GM23248 (cell line): ENCODE measurements at regions not wholly inside any gene's neighbourhood (a gene's known extent, or its start where the extent isn't known, plus 50 kb on each side); places are given as distances from the start of the nearest gene placed in this dataset.

Source experiments
- DNase-seq: peaks from one replicate; pipeline ENCODE4 v3.0.0-alpha.2; 2015
- H2AFZ ChIP-seq: fragments of 200-600 bp; sonication (generic); 2 replicates; pipeline ENCODE4 v1.6.1; 2016; ENCODE audit warnings: antibody characterized with exemption
- H3F3A ChIP-seq: fragments of 200-600 bp; sonication (generic); 2 replicates; pipeline ENCODE4 v1.6.1; 2016; ENCODE audit warnings: mild to moderate bottlenecking, antibody characterized with exemption, mixed run types; ENCODE audit not compliant: insufficient read depth
- H3K27ac ChIP-seq: fragments of 200-600 bp; sonication (generic); 2 replicates; pipeline ENCODE4 v1.5.1; 2016; ENCODE audit warnings: mild to moderate bottlenecking
- H3K27me3 ChIP-seq: fragments of 200-600 bp; sonication (generic); replicated peaks from 2 replicates; pipeline ENCODE4 v1.6.1; 2016; ENCODE audit warnings: mild to moderate bottlenecking; ENCODE audit not compliant: insufficient read depth
- H3K36me3 ChIP-seq: fragments of 200-600 bp; sonication (generic); 2 replicates; pipeline ENCODE4 v1.6.1; 2016; ENCODE audit warnings: low read depth, mild to moderate bottlenecking
- H3K4me1 ChIP-seq: fragments of 200-600 bp; sonication (generic); 2 replicates; pipeline ENCODE4 v1.6.1; 2016; ENCODE audit warnings: mild to moderate bottlenecking; ENCODE audit not compliant: insufficient read depth
- H3K4me2 ChIP-seq: fragments of 200-600 bp; sonication (generic); one replicate; pipeline ENCODE4 v1.6.1; 2016; ENCODE audit warnings: mild to moderate bottlenecking; ENCODE audit not compliant: unreplicated experiment
- H3K4me3 ChIP-seq: fragments of 200-600 bp; sonication (generic); 2 replicates; pipeline ENCODE4 v1.5.1; 2016; ENCODE audit warnings: mild to moderate bottlenecking
- H3K79me2 ChIP-seq: fragments of 200-600 bp; sonication (generic); 2 replicates; pipeline ENCODE4 v1.6.1; 2016; ENCODE audit warnings: mild to moderate bottlenecking; ENCODE audit not compliant: insufficient read depth
- H3K9ac ChIP-seq: fragments of 200-600 bp; sonication (generic); 2 replicates; pipeline ENCODE4 v1.6.1; 2016; ENCODE audit warnings: mild to moderate bottlenecking
- H3K9me2 ChIP-seq: fragments of 200-600 bp; sonication (generic); 2 replicates; pipeline ENCODE4 v1.6.1; 2016; ENCODE audit warnings: mixed run types, mild to moderate bottlenecking, moderate library complexity; ENCODE audit not compliant: insufficient read depth
- H3K9me3 ChIP-seq: fragments of 200-600 bp; sonication (generic); one replicate; pipeline ENCODE4 v1.6.1; 2017; ENCODE audit warnings: low read depth
- H4K20me1 ChIP-seq: fragments of 200-600 bp; sonication (generic); 2 replicates; pipeline ENCODE4 v1.6.0; 2016; ENCODE audit not compliant: insufficient read depth
- EZH2 ChIP-seq: fragments of 200-600 bp; sonication (generic); IDR thresholded peaks from 2 replicates; pipeline ENCODE4 v1.6.1; 2018; ENCODE audit warnings: antibody characterized with exemption, mild to moderate bottlenecking; ENCODE audit not compliant: insufficient read depth, poor library complexity, severe bottlenecking
- EZH2phosphoT487 ChIP-seq: fragments of 200-600 bp; sonication (generic); IDR thresholded peaks from 2 replicates; pipeline ENCODE4 v1.6.1; 2018; ENCODE audit warnings: antibody characterized with exemption, moderate library complexity, mild to moderate bottlenecking, low read depth; ENCODE audit not compliant: insufficient read depth
- whole genome bisulfite sequencing, 2 experiments: methylation state at CpG; one replicate each; pipeline ENCODE4 v1.1.6; 2015 to 2017; ENCODE audit warnings: low lambda C conversion rate in 2 of 2, low coverage in 1 of 2; ENCODE audit errors: missing lambda C conversion rate in 2 of 2; 5-methylcytosine and 5-hydroxymethylcytosine counted together
- in situ Hi-C: fragments of 300-500 bp; cut with MboI; formaldehyde crosslinking; loops from 2 replicates; pipeline ENCODE4 v1.15.0; 2020

- no peak for DNase-seq
- Histone ChIP-seq H3F3A (peaks cover 25% of the 10 kb centered on the region), H3K4me2 (no peak overlapping the region), H3K9me3 (no peaks in the 10 kb centered on the region), H4K20me1 (no peaks in the 10 kb centered on the region), H3K9ac (no peak overlapping the region), H3K9me2 (no peaks in the 10 kb centered on the region), H3K27me3 (no peaks in the 10 kb centered on the region), H2AFZ (no peak overlapping the region), H3K4me1 (peaks cover 23% of the 10 kb centered on the region), H3K27ac (no peak overlapping the region), H3K36me3 (no peaks in the 10 kb centered on the region), H3K79me2 (no peaks in the 10 kb centered on the region), H3K4me3 (no peak overlapping the region)
- no peak for TF ChIP-seq EZH2phosphoT487
- in situ Hi-C loops = no loop called here
Observed at GRCh38 chr13:32882691-32883090, 133.5 kb upstream of the KL start.

DNA sequence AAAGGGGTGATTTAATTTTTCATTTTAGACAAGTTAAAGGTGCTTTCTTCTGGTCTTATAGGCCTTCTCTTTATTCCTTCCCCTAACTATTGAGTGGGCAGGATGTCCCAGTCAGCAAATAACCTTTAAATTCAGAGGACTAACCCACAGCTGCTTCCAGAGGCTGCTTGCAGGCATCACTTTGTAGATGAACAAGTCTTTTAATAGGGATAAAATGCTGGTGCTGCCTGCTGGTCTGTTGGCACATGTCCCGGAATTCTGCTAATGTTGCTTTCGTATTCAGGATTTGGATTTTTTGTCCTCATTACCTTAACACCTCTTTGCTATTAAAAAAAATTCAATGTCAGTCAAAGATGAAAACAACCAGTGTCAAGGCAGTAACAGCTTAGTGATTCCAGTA, 132.7 kb upstream of the KL start:
- Histone ChIP-seq H3K27me3 (no peaks in the 10 kb centered on the region), H4K20me1 (no peaks in the 10 kb centered on the region), H3K9me3 (no peaks in the 10 kb centered on the region), H3K4me1 (peaks cover 19% of the 10 kb centered on the region), H3K79me2 (no peaks in the 10 kb centered on the region), H3K4me2 (no peak overlapping the region), H3K36me3 (no peaks in the 10 kb centered on the region), H3K27ac (no peak overlapping the region), H3F3A (peaks cover 25% of the 10 kb centered on the region), H3K9ac (no peak overlapping the region), H3K4me3 (no peak overlapping the region), H2AFZ (no peak overlapping the region), H3K9me2 (no peaks in the 10 kb centered on the region)
- in situ Hi-C loops = no loop called here
- 11 to 12% methylated on average over 2 of the region's 2 CpGs for WGBS, 2 experiments
- TF ChIP-seq EZH2 = no peak
- peak; percentile 57 for DNase-seq

- H4K20me1 ChIP-seq = no peaks in the 10 kb centered on the region
- in situ Hi-C loops = no loop called here
- H3K4me2 ChIP-seq = no peak overlapping the region
- H3K4me3 ChIP-seq = no peak overlapping the region
- DNase-seq = no peak
- H3K9ac ChIP-seq = no peak overlapping the region
- no peaks in the 10 kb centered on the region for H3K27me3 ChIP-seq
- no peaks in the 10 kb centered on the region for H3K36me3 ChIP-seq
- H3K9me2 ChIP-seq = no peaks in the 10 kb centered on the region
- peaks cover 4% of the 10 kb centered on the region; the same call in 1 of the 2 replicates for H3F3A ChIP-seq
- H3K79me2 ChIP-seq = no peaks in the 10 kb centered on the region
- WGBS, 2 experiments = 86% methylated on average over 3 of the region's 3 CpGs
- H3K27ac ChIP-seq = no peak overlapping the region
- no peak overlapping the region for H2AFZ ChIP-seq
- TF ChIP-seq EZH2phosphoT487 = no peak
- TF ChIP-seq EZH2 = no peak
- H3K4me1 ChIP-seq = peaks cover 10% of the 10 kb centered on the region; the same call in 1 of the 2 replicates
- no peaks in the 10 kb centered on the region for H3K9me3 ChIP-seq
Observed at GRCh38 chr13:32887617-32888016, 128.6 kb upstream of the KL start.

- no peak for TF ChIP-seq EZH2phosphoT487
- no peak for TF ChIP-seq EZH2
- peaks cover 23% of the 10 kb centered on the region for H3K4me1 ChIP-seq
- no peak overlapping the region for H3K9ac ChIP-seq
- 54% methylated on average over 6 of the region's 6 CpGs for WGBS, 2 experiments
- no peak overlapping the region for H3K27ac ChIP-seq
- H3K9me2 ChIP-seq = no peaks in the 10 kb centered on the region
- peaks cover 20% of the 10 kb centered on the region for H3F3A ChIP-seq
- peak; percentile 80 for DNase-seq
- no peak overlapping the region for H3K4me3 ChIP-seq
- no peaks in the 10 kb centered on the region for H4K20me1 ChIP-seq
- H3K79me2 ChIP-seq = no peaks in the 10 kb centered on the region
- H3K27me3 ChIP-seq = no peaks in the 10 kb centered on the region
- no peak overlapping the region for H2AFZ ChIP-seq
- H3K9me3 ChIP-seq = no peaks in the 10 kb centered on the region
- in situ Hi-C loops = no loop called here
- no peaks in the 10 kb centered on the region for H3K36me3 ChIP-seq
- no peak overlapping the region for H3K4me2 ChIP-seq
Observed at GRCh38 chr13:32889986-32890565, 126.1 kb upstream of the KL start.

DNA sequence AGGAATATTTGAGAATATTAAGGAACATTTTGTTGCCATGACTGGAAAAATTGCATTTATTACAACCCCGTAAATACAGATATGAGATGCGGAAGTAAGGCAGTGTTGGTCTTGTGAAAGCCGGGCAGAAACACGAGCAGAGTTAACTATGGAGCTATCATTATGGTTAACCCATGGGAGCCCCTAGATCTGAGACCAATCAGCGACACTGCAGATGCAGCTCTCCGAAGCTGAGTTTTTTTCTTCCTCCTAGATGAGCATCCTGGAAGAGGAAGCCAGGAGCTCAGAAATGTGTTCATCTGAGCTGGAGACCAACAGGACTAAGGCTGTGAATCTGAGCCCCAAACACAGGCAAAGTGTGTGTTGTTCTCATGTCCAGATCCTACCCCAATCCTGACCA, 123.0 kb upstream of the KL start:
- Histone ChIP-seq H3K27me3 (no peaks in the 10 kb centered on the region), H3K9ac (no peak overlapping the region), H3K9me2 (no peaks in the 10 kb centered on the region), H3F3A (peaks cover 20% of the 10 kb centered on the region), H3K4me3 (no peak overlapping the region), H2AFZ (no peak overlapping the region), H3K4me2 (no peak overlapping the region), H3K9me3 (no peaks in the 10 kb centered on the region), H3K36me3 (no peaks in the 10 kb centered on the region), H3K4me1 (peaks cover 23% of the 10 kb centered on the region), H4K20me1 (no peaks in the 10 kb centered on the region), H3K79me2 (no peaks in the 10 kb centered on the region), H3K27ac (no peak overlapping the region)
- 96 to 98% methylated on average over 6 of the region's 6 CpGs for WGBS, 2 experiments
- TF ChIP-seq EZH2phosphoT487 = no peak
- no peak for TF ChIP-seq EZH2
- no peak for DNase-seq
- in situ Hi-C loops = no loop called here
